Activated CD4-positive, alpha-beta T cell treated with anti-CD3 and anti-CD28 coated beads for 4 hours (primary cell): ENCODE measurements at regions not wholly inside any gene's neighbourhood (a gene's known extent, or its start where the extent isn't known, plus 50 kb on each side); places are given as distances from the start of the nearest gene placed in this dataset.
"Not testable (repeated sequence)": the region's sequence is repeated elsewhere in the genome, so short reads cannot be mapped to it uniquely, and the experiment has no call there.

Experiments
- DNase-seq, 2 donors: peaks; one replicate each; pipeline ENCODE4 v3.0.0-alpha.2; 2020

- DNase-seq: not testable (repeated sequence)
Measured at GRCh38 chr13:80897641-80898040, 556.7 kb upstream of the SPRY2 start.

- DNase-seq: no peak
Measured at GRCh38 chr13:80894917-80895316, 554.0 kb upstream of the SPRY2 start.

- DNase-seq: no peak
Measured at GRCh38 chr13:80889829-80890228, 548.9 kb upstream of the SPRY2 start.

- no peak for DNase-seq
Measured at GRCh38 chr13:80888390-80888789, 547.5 kb upstream of the SPRY2 start.

GRCh38 chr13:80884056-80884785, 543.3 kb upstream of the SPRY2 start:
- DNase-seq: no peak

GRCh38 chr13:80883545-80883944, 542.6 kb upstream of the SPRY2 start:
- DNase-seq: no peak

- DNase-seq: no peak
Measured at GRCh38 chr13:80881942-80882445, 541.1 kb upstream of the SPRY2 start.

GRCh38 chr13:80881495-80881894, 540.6 kb upstream of the SPRY2 start:
- no peak for DNase-seq

GRCh38 chr13:80881034-80881433, 540.1 kb upstream of the SPRY2 start:
- no peak for DNase-seq

- no peak for DNase-seq
Measured at GRCh38 chr13:80877944-80878241, 537.0 kb upstream of the SPRY2 start.

GRCh38 chr13:80877209-80877943, 536.5 kb upstream of the SPRY2 start:
- no peak for DNase-seq

- no peak for DNase-seq
Measured at GRCh38 chr13:80873589-80873988, 532.7 kb upstream of the SPRY2 start.

GRCh38 chr13:80871971-80872370, 531.0 kb upstream of the SPRY2 start:
- DNase-seq: not testable (repeated sequence)

GRCh38 chr13:80871481-80871880, 530.6 kb upstream of the SPRY2 start:
- DNase-seq: no peak

GRCh38 chr13:80870186-80870585, 529.3 kb upstream of the SPRY2 start:
- DNase-seq: no peak

GRCh38 chr13:80866921-80867320, 526.0 kb upstream of the SPRY2 start:
- DNase-seq: no peak

- no peak for DNase-seq
Measured at GRCh38 chr13:80865329-80865728, 524.4 kb upstream of the SPRY2 start.

- no peak for DNase-seq
Measured at GRCh38 chr13:80862456-80862855, 521.5 kb upstream of the SPRY2 start.

- no peak for DNase-seq
Measured at GRCh38 chr13:80860845-80861244, 519.9 kb upstream of the SPRY2 start.

GRCh38 chr13:80858131-80858530, 517.2 kb upstream of the SPRY2 start:
- DNase-seq: no peak

- no peak for DNase-seq
Measured at GRCh38 chr13:80857321-80857720, 516.4 kb upstream of the SPRY2 start.

- DNase-seq: no peak
Measured at GRCh38 chr13:80850771-80851170, 509.8 kb upstream of the SPRY2 start.

GRCh38 chr13:80844164-80844563, 503.2 kb upstream of the SPRY2 start:
- no peak for DNase-seq

- DNase-seq: no peak
Measured at GRCh38 chr13:80841414-80841813, 500.5 kb upstream of the SPRY2 start.
